ENCODE measurements at regions not wholly inside any gene's neighbourhood (a gene's known extent, or its start where the extent isn't known, plus 50 kb on each side); places are given as distances from the start of the nearest gene placed in this dataset.
"Not testable (repeated sequence)": the region's sequence is repeated elsewhere in the genome, so short reads cannot be mapped to it uniquely, and the experiment has no call there.

- H3K9me2 ChIP-seq (ENCODE audit: insufficient read depth), result no peaks in the 10 kb centered on the region
- H3K4me2 ChIP-seq (ENCODE audit: low read length), result no peak overlapping the region
- intact Hi-C loops (cut with micrococcal nuclease), result no loop called here
- no peaks in the 10 kb centered on the region for H3K36me3 ChIP-seq (ENCODE audit: control insufficient read depth in 1 of 2, insufficient read depth in 2 of 2, low read length in 2 of 2)
- BruUV-seq (replicated peaks), result no TSS peak
- CTCF ChIA-PET, result interaction anchor here (1.5 kb wide), 1 partner anchor 549 kb away, joined by 3 read pairs; no protein-coding TSS in a partner anchor
- H3K4me3 ChIP-seq (replicated peaks in 1 of 2; ENCODE audit: low read depth in 1 of 2, low read length in 2 of 2), result no peak overlapping the region
- H3K27ac ChIP-seq (ENCODE audit: low read depth, low read length), result no peak overlapping the region
- RAD21 ChIA-PET (ENCODE audit: low non-redundant PET in 1 of 2, low total read pairs in 2 of 2, uncharacterized antibody in 2 of 2, unreplicated experiment in 2 of 2), result no interaction called here
- DNase-seq (ENCODE audit: low read depth, low spot score), result no peak
- H3K9me3 ChIP-seq (ENCODE audit: control insufficient read depth in 1 of 2, insufficient read depth in 1 of 2, low read depth in 1 of 2, low read length in 2 of 2), result no peaks in the 10 kb centered on the region
- no peaks in the 10 kb centered on the region for H3K4me1 ChIP-seq (ENCODE audit: control insufficient read depth in 1 of 2, insufficient read depth in 2 of 2, low read length in 2 of 2)
- no peaks in the 10 kb centered on the region for H4K20me1 ChIP-seq (ENCODE audit: insufficient read depth)
- no peak overlapping the region for H3K9ac ChIP-seq (ENCODE audit: low read length)
- POLR2A ChIA-PET, result no interaction called here
- H3K27me3 ChIP-seq (ENCODE audit: insufficient read depth, low read length), result no peaks in the 10 kb centered on the region
- H3K79me2 ChIP-seq (ENCODE audit: insufficient read depth, low read length), result no peaks in the 10 kb centered on the region
- no peak for ATAC-seq
- no peak overlapping the region for H2AFZ ChIP-seq (ENCODE audit: low read depth, low read length, poor library complexity, severe bottlenecking)
- TF ChIP-seq ELF1 (IDR thresholded peaks at IDR 0.05; ENCODE audit: borderline replicate concordance, low read depth) (no peak), EGR1 (IDR thresholded peaks at IDR 0.05; ENCODE audit: low read depth) (no peak), CEBPB (IDR thresholded peaks at IDR 0.05; ENCODE audit: low read depth) (no peak), YY1 (IDR thresholded peaks at IDR 0.05; ENCODE audit: extremely low read depth, insufficient replicate concordance, low read depth, low read length) (no peak), JUND (IDR thresholded peaks at IDR 0.05) (no peak), FOSL1 (IDR thresholded peaks at IDR 0.05; ENCODE audit: low read depth) (no peak), CBX3 (IDR thresholded peaks at IDR 0.05; ENCODE audit: low read depth) (no peak), SIN3A (IDR thresholded peaks at IDR 0.05; ENCODE audit: low read depth) (no peak), ZFX (IDR thresholded peaks at IDR 0.05) (no peak), POLR2A (IDR thresholded peaks at IDR 0.05; ENCODE audit: borderline replicate concordance, extremely low read depth, insufficient read depth, insufficient read length) (no peak), EZH2 (IDR thresholded peaks at IDR 0.05) (no peak), REST (IDR thresholded peaks at IDR 0.05; ENCODE audit: low read depth) (no peak), POLR2AphosphoS5 (IDR thresholded peaks at IDR 0.05; ENCODE audit: low read depth, low read length) (no peak), CTCF (IDR thresholded peaks at IDR 0.05 in 2 of 3, conservative IDR thresholded peaks at IDR 0.05 in 1 of 3; ENCODE audit: borderline replicate concordance in 1 of 3, insufficient read depth in 1 of 3, low read depth in 2 of 3, low read length in 2 of 3) (no peak), SP1 (IDR thresholded peaks at IDR 0.05; ENCODE audit: low read depth) (no peak), ZNF274 (IDR thresholded peaks at IDR 0.05; ENCODE audit: low read depth, low read length) (no peak), MAX (IDR thresholded peaks at IDR 0.05) (no peak), SRF (IDR thresholded peaks at IDR 0.05; ENCODE audit: low read depth) (no peak), RAD21 (IDR thresholded peaks at IDR 0.05; ENCODE audit: low read depth) (no peak)
These were observed 187.7 kb upstream of the MAGEB2 start for GRCh38 chrX:30027636-30028035.

- H3K27me3 ChIP-seq (ENCODE audit: insufficient read depth, low read length); H3K4me3 ChIP-seq (replicated peaks in 1 of 2; ENCODE audit: low read depth in 1 of 2, low read length in 2 of 2); BruUV-seq (replicated peaks); ATAC-seq; POLR2A ChIA-PET; H3K36me3 ChIP-seq (ENCODE audit: control insufficient read depth in 1 of 2, insufficient read depth in 2 of 2, low read length in 2 of 2); DNase-seq (ENCODE audit: low read depth, low spot score); H3K4me1 ChIP-seq (ENCODE audit: control insufficient read depth in 1 of 2, insufficient read depth in 2 of 2, low read length in 2 of 2); H3K4me2 ChIP-seq (ENCODE audit: low read length); H3K9me2 ChIP-seq (ENCODE audit: insufficient read depth); CTCF ChIA-PET; H3K9ac ChIP-seq (ENCODE audit: low read length); H3K79me2 ChIP-seq (ENCODE audit: insufficient read depth, low read length); H3K27ac ChIP-seq (ENCODE audit: low read depth, low read length); intact Hi-C loops (cut with micrococcal nuclease); H2AFZ ChIP-seq (ENCODE audit: low read depth, low read length, poor library complexity, severe bottlenecking); RAD21 ChIA-PET (ENCODE audit: low non-redundant PET in 1 of 2, low total read pairs in 2 of 2, uncharacterized antibody in 2 of 2, unreplicated experiment in 2 of 2); H4K20me1 ChIP-seq (ENCODE audit: insufficient read depth); H3K9me3 ChIP-seq (ENCODE audit: control insufficient read depth in 1 of 2, insufficient read depth in 1 of 2, low read depth in 1 of 2, low read length in 2 of 2): not testable (repeated sequence)
These were observed 179.0 kb upstream of the MAGEB2 start for GRCh38 chrX:30036406-30036805.

Data from HCT116 (cell line).